Upper lobe of right lung (tissue), 1 donor: ENCODE measurements at regions not wholly inside any gene's neighbourhood (a gene's known extent, or its start where the extent isn't known, plus 50 kb on each side); places are given as distances from the start of the nearest gene placed in this dataset.

Experiments used
- ATAC-seq: fragments of 200-7000 bp; cut with Tn5 transposase; one replicate; pipeline ENCODE4 v1.9.1; 2020; ENCODE audit warnings: mild to moderate bottlenecking, moderate library complexity
- DNase-seq: peaks from one replicate; pipeline ENCODE4 v3.0.0-alpha.2; 2020
- H3K27ac ChIP-seq: fragments of 200-600 bp; one replicate; pipeline ENCODE4 v1.8.0; 2022
- H3K27me3 ChIP-seq: fragments of 200-600 bp; one replicate; pipeline ENCODE4 v1.8.0; 2022; ENCODE audit warnings: mild to moderate bottlenecking
- H3K36me3 ChIP-seq: fragments of 200-600 bp; one replicate; pipeline ENCODE4 v1.8.0; 2022
- H3K4me1 ChIP-seq: fragments of 200-600 bp; one replicate; pipeline ENCODE4 v1.8.0; 2022
- H3K4me3 ChIP-seq: fragments of 200-600 bp; one replicate; pipeline ENCODE4 v1.8.0; 2022; ENCODE audit warnings: mild to moderate bottlenecking
- H3K9me3 ChIP-seq: fragments of 200-600 bp; one replicate; pipeline ENCODE4 v1.8.0; 2022
- CTCF ChIP-seq: fragments of 200-600 bp; IDR thresholded peaks from one replicate; pipeline ENCODE4 v1.8.0; 2022; ENCODE audit warnings: antibody characterized with exemption
- intact Hi-C: fragments of 100-400 bp; cut with DNase I; formaldehyde crosslinking; loops from one replicate; pipeline ENCODE4 v1.11.0; 2022
- donor health status: DM: no; HTN: yes; CAD: no; lungs with severe emphysema.

DNA sequence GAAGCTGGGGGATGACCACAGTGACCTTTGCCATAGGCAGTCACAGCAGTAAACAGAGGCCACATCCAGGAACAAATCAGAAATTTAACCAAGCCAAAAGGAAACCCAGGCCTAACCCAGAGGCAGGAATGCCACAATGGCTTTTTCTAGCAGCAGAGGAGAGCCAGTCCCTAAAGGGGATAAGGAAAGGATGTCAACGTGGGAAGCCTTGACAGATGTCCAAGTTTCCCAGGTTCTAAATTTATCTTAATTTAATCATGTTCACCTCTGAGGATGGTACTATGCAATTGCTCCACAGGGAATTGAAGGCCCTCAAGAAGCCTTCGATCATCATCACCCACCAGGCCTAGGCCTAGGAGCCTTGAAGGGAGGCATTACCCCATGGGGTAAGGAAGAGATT is 374.7 kb downstream of the TNS1 start:
- Histone ChIP-seq H3K9me3 (no peaks in the 10 kb centered on the region), H3K36me3 (no peaks in the 10 kb centered on the region), H3K27me3 (no peaks in the 10 kb centered on the region), H3K27ac (peak overlapping the region; percentile 24), H3K4me1 (no peaks in the 10 kb centered on the region), H3K4me3 (no peak overlapping the region)
- intact Hi-C loops: no loop called here
- no peak for DNase-seq
- no peak for TF ChIP-seq CTCF
- no peak for ATAC-seq

DNA sequence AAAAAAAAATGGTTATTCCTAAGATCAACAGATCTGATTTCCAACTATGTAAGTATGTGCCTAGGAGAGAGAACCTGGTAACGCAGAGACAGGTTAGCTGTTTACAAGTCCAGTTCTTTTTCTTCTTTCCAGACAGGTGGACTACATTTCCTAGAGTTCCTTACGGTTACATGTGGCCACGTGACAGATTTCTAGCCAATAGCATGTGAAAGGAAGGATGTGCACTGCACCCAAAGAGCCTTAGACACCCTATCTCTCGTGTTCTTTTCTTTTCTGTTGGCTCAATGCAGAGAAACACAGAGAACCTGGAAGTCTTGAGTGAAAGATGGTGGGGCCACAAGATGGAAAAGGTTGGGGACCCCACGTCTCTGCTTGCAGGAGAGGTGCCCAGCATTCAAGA is 375.9 kb downstream of the TNS1 start:
- ATAC-seq: no peak
- H3K36me3 ChIP-seq: no peaks in the 10 kb centered on the region
- H3K4me1 ChIP-seq: peaks cover 8% of the 10 kb centered on the region
- H3K4me3 ChIP-seq: no peak overlapping the region
- no peaks in the 10 kb centered on the region for H3K9me3 ChIP-seq
- intact Hi-C loops: no loop called here
- H3K27ac ChIP-seq: no peak overlapping the region
- H3K27me3 ChIP-seq: no peaks in the 10 kb centered on the region
- TF ChIP-seq CTCF: no peak
- DNase-seq: no peak

GRCh38 chr2:217625557-217626169 is 377.1 kb downstream of the TNS1 start:
- peak; percentile 29 for ATAC-seq
- H3K4me1 ChIP-seq: peaks cover 15% of the 10 kb centered on the region
- no peak overlapping the region for H3K4me3 ChIP-seq
- H3K9me3 ChIP-seq: no peaks in the 10 kb centered on the region
- intact Hi-C loops: no loop called here
- no peaks in the 10 kb centered on the region for H3K27me3 ChIP-seq
- DNase-seq: no peak
- H3K36me3 ChIP-seq: no peaks in the 10 kb centered on the region
- H3K27ac ChIP-seq: no peak overlapping the region
- TF ChIP-seq CTCF: no peak

DNA sequence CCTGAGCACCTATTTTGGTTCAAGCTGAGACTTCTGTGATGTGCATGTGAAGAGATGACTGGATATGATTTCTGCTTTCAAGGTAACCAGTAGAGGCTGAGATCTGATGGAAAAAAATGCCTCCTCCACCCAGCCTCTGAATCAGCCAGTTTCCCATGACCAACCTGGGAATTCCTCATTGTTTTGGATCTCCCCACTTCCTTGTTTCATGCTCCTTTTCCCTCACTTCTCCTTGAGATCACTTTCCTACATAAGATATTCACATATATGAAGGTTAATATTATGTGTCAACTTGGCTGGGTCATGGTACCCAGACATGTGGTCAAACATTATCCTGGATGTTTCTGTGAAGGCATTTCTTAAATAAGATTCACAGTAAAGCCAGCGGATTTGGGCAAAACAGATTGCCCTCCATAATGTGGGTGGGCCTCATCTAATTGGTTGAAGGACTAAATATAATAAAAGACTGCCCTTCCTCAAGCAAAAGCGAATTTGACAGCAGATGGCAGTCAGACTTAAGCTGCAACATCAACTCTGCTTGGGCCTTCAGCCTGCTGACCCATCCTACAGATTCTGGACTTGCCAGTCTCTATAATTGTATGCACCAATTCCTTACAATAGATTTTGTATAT is 379.4 kb downstream of the TNS1 start:
- ATAC-seq: no peak
- H3K36me3 ChIP-seq: no peaks in the 10 kb centered on the region
- no peak for DNase-seq
- no peaks in the 10 kb centered on the region for H3K27me3 ChIP-seq
- H3K4me3 ChIP-seq: no peak overlapping the region
- H3K4me1 ChIP-seq: peaks cover 15% of the 10 kb centered on the region
- no peak for TF ChIP-seq CTCF
- H3K27ac ChIP-seq: no peak overlapping the region
- intact Hi-C loops: no loop called here
- no peaks in the 10 kb centered on the region for H3K9me3 ChIP-seq

GRCh38 chr2:217622205-217623060 is 380.4 kb downstream of the TNS1 start:
- Histone ChIP-seq H3K27me3 (no peaks in the 10 kb centered on the region), H3K9me3 (no peaks in the 10 kb centered on the region), H3K27ac (no peak overlapping the region), H3K4me1 (peaks cover 16% of the 10 kb centered on the region), H3K36me3 (no peaks in the 10 kb centered on the region), H3K4me3 (no peak overlapping the region)
- peak; percentile 64 for ATAC-seq
- DNase-seq: no peak
- TF ChIP-seq CTCF: no peak
- intact Hi-C loops: no loop called here
